HepG2 (cell line): ENCODE measurements at regions not wholly inside any gene's neighbourhood (a gene's known extent, or its start where the extent isn't known, plus 50 kb on each side); places are given as distances from the start of the nearest gene placed in this dataset.

Source experiments
- ATAC-seq: fragments of 200-7000 bp; cut with Tn5 transposase; 3 replicates; pipeline ENCODE4 v1.9.1; 2020; ENCODE audit warnings: mild to moderate bottlenecking, moderate library complexity
- BruUV-seq: library from RNA; stranded (reverse); fragments of 400-500 nt; replicated peaks from 2 replicates; lab custom pipeline; 2021; lab: Mats Ljungman, UMichigan
- CTCF ChIA-PET: fragments of 300-600 bp; formaldehyde crosslinking; extraction: SDS; loops from one replicate; lab custom pipeline; 2021; ENCODE audit warnings: low total read pairs, inconsistent platforms, low intra/inter-chr PET ratio; lab: Yijun Ruan, JAX
- POLR2A ChIA-PET: fragments of 350-600 bp; sonication (Branson Sonifier 250); formaldehyde crosslinking; loops from one replicate; lab custom pipeline; 2020; ENCODE audit warnings: antibody characterized with exemption, inconsistent platforms; lab: Yijun Ruan, JAX
- DNase-seq: peaks from one replicate; pipeline ENCODE4 v3.0.0-alpha.2; 2015; ENCODE audit warnings: low spot score
- FAIRE-seq: peaks from 3 replicates; lab custom pipeline; 2011; peaks lifted over from hg19 to GRCh38; lab: Jason Lieb, UNC
- H2AFZ ChIP-seq: one replicate; pipeline ENCODE4 v1.6.1; 2011; ENCODE audit warnings: low read length, inconsistent platforms
- H3K27ac ChIP-seq: fragments of 300-600 bp; 3 replicates; pipeline ENCODE4 v1.8.0; 2011; ENCODE audit warnings: mixed run types, mild to moderate bottlenecking, mixed read lengths, low read length, inconsistent platforms; ENCODE audit not compliant: insufficient read depth; ENCODE audit errors: extremely low read length
- H3K27me3 ChIP-seq, 2 experiments: fragments of 200-600 bp in 1 of 2; 2 replicates in 1 of 2; 3 replicates in 1 of 2; pipeline versions ENCODE4 v1.6.0 to v1.8.0; 2011; ENCODE audit warnings: low read length in 2 of 2, mild to moderate bottlenecking in 2 of 2, moderate library complexity in 2 of 2, inconsistent platforms in 1 of 2; ENCODE audit not compliant: insufficient read depth in 2 of 2, control insufficient read depth in 1 of 2
- H3K36me3 ChIP-seq, 2 experiments: fragments of 200-600 bp in 1 of 2; replicated peaks in 1 of 2; 2 replicates in 1 of 2; 3 replicates in 1 of 2; pipeline versions ENCODE4 v1.5.1 to v1.8.0; 2011; ENCODE audit warnings: low read length in 2 of 2, inconsistent platforms in 1 of 2; ENCODE audit not compliant: insufficient read depth in 2 of 2, control insufficient read depth in 1 of 2
- H3K4me1 ChIP-seq: 2 replicates; pipeline ENCODE4 v1.5.1; 2012; ENCODE audit warnings: low read length, inconsistent platforms; ENCODE audit not compliant: insufficient read depth
- H3K4me2 ChIP-seq: 2 replicates; pipeline ENCODE4 v1.6.0; 2011; ENCODE audit warnings: low read depth, low read length, inconsistent platforms
- H3K4me3 ChIP-seq, 3 experiments: fragments of 200-600 bp in 1 of 3; sonication (generic), shearing (Covaris generic) in 1 of 3; replicated peaks in 1 of 3; 2 replicates each; pipeline ENCODE4 v1.5.1; 2011 to 2016; ENCODE audit warnings: low read length in 3 of 3, inconsistent platforms in 2 of 3, low read depth in 2 of 3, mild to moderate bottlenecking in 2 of 3, control low read depth in 1 of 3, mixed read lengths in 1 of 3; ENCODE audit not compliant: insufficient read depth in 1 of 3
- H3K79me2 ChIP-seq: one replicate; pipeline ENCODE4 v1.6.1; 2011; ENCODE audit warnings: low read length, inconsistent platforms; ENCODE audit not compliant: insufficient read depth
- H3K9ac ChIP-seq: 2 replicates; pipeline ENCODE4 v1.6.0; 2011; ENCODE audit warnings: mild to moderate bottlenecking, low read depth, low read length, inconsistent platforms; ENCODE audit not compliant: insufficient read depth
- H3K9me3 ChIP-seq: 2 replicates; pipeline ENCODE4 v1.5.1; 2012; ENCODE audit warnings: mild to moderate bottlenecking, low read length
- H4K20me1 ChIP-seq: 2 replicates; pipeline ENCODE4 v1.6.0; 2011; ENCODE audit warnings: inconsistent platforms, mild to moderate bottlenecking, low read length, moderate library complexity; ENCODE audit not compliant: insufficient read depth
- AHDC1 ChIP-seq: sonication (generic); formaldehyde crosslinking; IDR thresholded peaks from 2 replicates; pipeline ENCODE4 v1.5.1; 2020; ENCODE audit warnings: mild to moderate bottlenecking, missing genetic modification reagents, borderline replicate concordance
- ATF7 ChIP-seq, 2 experiments: fragments of 450-650 bp in 1 of 2; sonication (generic) in 1 of 2; formaldehyde crosslinking in 1 of 2; IDR thresholded peaks; 2 replicates each; pipeline versions ENCODE4 v1.4.0 to v1.6.1; 2016 to 2020; ENCODE audit warnings: antibody characterized with exemption in 1 of 2, mild to moderate bottlenecking in 1 of 2, missing genetic modification reagents in 1 of 2
- HIVEP1 ChIP-seq: sonication (generic); formaldehyde crosslinking; IDR thresholded peaks from 2 replicates; pipeline ENCODE4 v1.4.0; 2020; ENCODE audit warnings: mild to moderate bottlenecking, missing genetic modification reagents
- HOXA3 ChIP-seq: sonication (generic); formaldehyde crosslinking; IDR thresholded peaks from 2 replicates; pipeline ENCODE4 v1.5.0; 2020; ENCODE audit warnings: missing genetic modification reagents
- MYNN ChIP-seq: sonication (generic); formaldehyde crosslinking; IDR thresholded peaks from 2 replicates; pipeline ENCODE4 v1.4.0; 2020; ENCODE audit warnings: mild to moderate bottlenecking, low read depth, missing genetic modification reagents
- NR2C2 ChIP-seq: sonication (generic); formaldehyde crosslinking; IDR thresholded peaks from 2 replicates; pipeline ENCODE4 v1.4.0; 2020; ENCODE audit warnings: missing genetic modification reagents, mild to moderate bottlenecking, moderate library complexity, borderline replicate concordance
- SNAI1 ChIP-seq: sonication (generic); formaldehyde crosslinking; IDR thresholded peaks from 2 replicates; pipeline ENCODE4 v1.5.0; 2020; ENCODE audit warnings: mild to moderate bottlenecking, missing genetic modification reagents, borderline replicate concordance
- SRF ChIP-seq: IDR thresholded peaks from 2 replicates; pipeline ENCODE4 v1.6.1; 2011; ENCODE audit warnings: mild to moderate bottlenecking, low read depth, low read length, moderate library complexity
- STAG1 ChIP-seq: sonication (generic); formaldehyde crosslinking; IDR thresholded peaks from 2 replicates; pipeline ENCODE4 v1.4.0; 2020; ENCODE audit warnings: missing genetic modification reagents
- TCF7 ChIP-seq: sonication (generic); IDR thresholded peaks from 2 replicates; pipeline ENCODE4 v1.6.1; 2016; ENCODE audit warnings: antibody characterized with exemption, low read depth
- TGIF2 ChIP-seq: IDR thresholded peaks from 2 replicates; pipeline ENCODE4 v1.6.1; 2016; ENCODE audit warnings: control low read depth, missing compliant biosample characterization
- ZBTB1 ChIP-seq: sonication (generic); formaldehyde crosslinking; IDR thresholded peaks from 2 replicates; pipeline ENCODE4 v1.4.0; 2020; ENCODE audit warnings: missing genetic modification reagents, borderline replicate concordance
- ZNF512B ChIP-seq: sonication (generic); formaldehyde crosslinking; IDR thresholded peaks from 2 replicates; pipeline ENCODE4 v1.5.1; 2020; ENCODE audit warnings: missing genetic modification reagents, mild to moderate bottlenecking, borderline replicate concordance
- ZNF746 ChIP-seq: sonication (generic); formaldehyde crosslinking; IDR thresholded peaks from 2 replicates; pipeline ENCODE4 v1.8.0; 2022; ENCODE audit warnings: mild to moderate bottlenecking, missing genetic modification reagents
- WGBS: methylation state at CpG from one replicate; pipeline ENCODE4 v1.1.6; 2017; ENCODE audit warnings: low lambda C conversion rate; 5-methylcytosine and 5-hydroxymethylcytosine counted together
- in situ Hi-C: cut with HindIII; loops from 2 replicates; pipeline ENCODE4 v1.10.0; 2017; ENCODE audit warnings: low pct_unique_long_range_greater_than_20kb; ENCODE audit not compliant: extremely low pct_ligation_motif_present
- intact Hi-C: fragments of 100-400 bp; cut with micrococcal nuclease; formaldehyde crosslinking; loops from one replicate; pipeline ENCODE4 v1.10.0; 2022; ENCODE audit not compliant: unreplicated experiment
- TF ChIP-seq, protein P1 (sequence below): sonication (generic); formaldehyde crosslinking; IDR thresholded peaks from 2 replicates; pipeline ENCODE4 v1.9.0; 2021; ENCODE audit warnings: missing genetic modification reagents, borderline replicate concordance

DNA sequence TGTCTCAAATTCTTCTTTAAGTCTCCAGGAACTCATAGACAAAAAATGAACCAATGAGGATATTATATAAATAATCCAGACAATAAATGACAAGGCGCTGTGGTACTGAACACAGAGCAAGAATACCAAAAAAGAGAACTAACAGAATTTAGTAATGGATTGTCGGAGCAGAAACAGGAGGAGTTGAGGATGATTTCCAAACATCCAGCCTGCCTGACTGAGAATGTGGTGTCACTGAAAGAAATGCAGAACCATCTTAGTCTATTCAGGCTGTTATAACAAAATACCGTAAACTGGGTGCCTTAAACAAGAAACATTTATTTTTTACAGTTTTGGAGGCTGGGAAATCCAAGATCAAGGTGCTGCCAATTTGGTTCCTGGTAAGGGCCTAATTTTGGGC is 79.7 kb downstream of the RGS2 start:
- TF ChIP-seq TGIF2 (no peak), STAG1 (CRISPR knock-in tag) (no peak), AHDC1 (CRISPR knock-in tag) (no peak), TCF7 (no peak), SRF (no peak), ZNF746 (CRISPR knock-in tag) (no peak), ZNF512B (no peak), HOXA3 (no peak), ZBTB1 (no peak), MYNN (CRISPR knock-in tag) (no peak), NR2C2 (CRISPR knock-in tag) (no peak), ATF7 (IDR thresholded peaks at IDR 0.05) (no peak), ATF7 (CRISPR knock-in tag; IDR thresholded peaks at IDR 0.05) (no peak), HIVEP1 (CRISPR knock-in tag) (no peak), SNAI1 (CRISPR knock-in tag) (no peak)
- TF ChIP-seq, protein P1, sequence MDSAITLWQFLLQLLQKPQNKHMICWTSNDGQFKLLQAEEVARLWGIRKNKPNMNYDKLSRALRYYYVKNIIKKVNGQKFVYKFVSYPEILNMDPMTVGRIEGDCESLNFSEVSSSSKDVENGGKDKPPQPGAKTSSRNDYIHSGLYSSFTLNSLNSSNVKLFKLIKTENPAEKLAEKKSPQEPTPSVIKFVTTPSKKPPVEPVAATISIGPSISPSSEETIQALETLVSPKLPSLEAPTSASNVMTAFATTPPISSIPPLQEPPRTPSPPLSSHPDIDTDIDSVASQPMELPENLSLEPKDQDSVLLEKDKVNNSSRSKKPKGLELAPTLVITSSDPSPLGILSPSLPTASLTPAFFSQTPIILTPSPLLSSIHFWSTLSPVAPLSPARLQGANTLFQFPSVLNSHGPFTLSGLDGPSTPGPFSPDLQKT = no peak
- FAIRE-seq = no peak
- Histone ChIP-seq H3K4me2 (no peak overlapping the region), H3K27ac (no peak overlapping the region), H3K9ac (no peak overlapping the region), H3K79me2 (no peaks in the 10 kb centered on the region), H3K4me3 (no peak overlapping the region), H3K36me3 (no peaks in the 10 kb centered on the region), H4K20me1 (no peaks in the 10 kb centered on the region), H3K4me1 (no peaks in the 10 kb centered on the region), H3K27me3 (0 out of 5 replicates have a peak, but pooled peaks cover 0 to 5% of the 10 kb centered on the region in 2 experiments), H2AFZ (no peak overlapping the region), H3K9me3 (no peaks in the 10 kb centered on the region)
- whole genome bisulfite sequencing = 34% methylated on average over 3 of the region's 3 CpGs
- intact Hi-C loops (no loop called here), in situ Hi-C loops (no loop called here)
- CTCF ChIA-PET = no interaction called here
- no peak for ATAC-seq
- BruUV-seq = no TSS peak
- POLR2A ChIA-PET = no interaction called here
- DNase-seq = no peak
